ENCODE measurements at regions not wholly inside any gene's neighbourhood (a gene's known extent, or its start where the extent isn't known, plus 50 kb on each side); places are given as distances from the start of the nearest gene placed in this dataset.

GRCh38 chr12:59500915-59501314 is 94.9 kb upstream of the SLC16A7 start:
- TF ChIP-seq TCF12 (IDR thresholded peaks at IDR 0.05; ENCODE audit: low read depth, low read length), result no peak
- no peak for TF ChIP-seq LARP7 (IDR thresholded peaks at IDR 0.05)
- TF ChIP-seq SKIL (IDR thresholded peaks at IDR 0.05; ENCODE audit: low read depth, poor library complexity, severe bottlenecking), result no peak
- TF ChIP-seq PAX8 (IDR thresholded peaks at IDR 0.05), result no peak
- TF ChIP-seq RAD51 (IDR thresholded peaks at IDR 0.05), result no peak
- TF ChIP-seq RAD21 (IDR thresholded peaks at IDR 0.05; ENCODE audit: insufficient read depth, low read depth, low read length), result no peak
- TF ChIP-seq EP300 (IDR thresholded peaks at IDR 0.05; ENCODE audit: borderline replicate concordance in 1 of 2, control insufficient read depth in 1 of 2, low read depth in 2 of 2, low read length in 2 of 2), result no peak
- no peak for TF ChIP-seq ZNF217 (IDR thresholded peaks at IDR 0.05)
- no peak for TF ChIP-seq RUNX3 (IDR thresholded peaks at IDR 0.05; ENCODE audit: low read length)
- no peak for TF ChIP-seq E4F1 (IDR thresholded peaks at IDR 0.05; ENCODE audit: borderline replicate concordance, partially characterized antibody)
- TF ChIP-seq ZZZ3 (IDR thresholded peaks at IDR 0.05; ENCODE audit: control insufficient read depth, insufficient read length, low read depth), result no peak
- TF ChIP-seq SIX5 (IDR thresholded peaks at IDR 0.05; ENCODE audit: low read depth, low read length, severe bottlenecking), result no peak
- no peak for TF ChIP-seq CBFB (IDR thresholded peaks at IDR 0.05; ENCODE audit: low read depth)
- RAD21 ChIA-PET (ENCODE audit: unreplicated experiment), result no interaction called here

More at GRCh38 chr12:59500915-59501314, 94.9 kb upstream of the SLC16A7 start:
- ATAC-seq, result no peak
- POLR2A ChIA-PET, result no interaction called here
- Histone ChIP-seq H3K4me1 (ENCODE audit: control insufficient read depth, insufficient read depth, low read length) (no peaks in the 10 kb centered on the region), H3K79me2 (ENCODE audit: control insufficient read depth, insufficient read depth, low read length) (no peaks in the 10 kb centered on the region), H2AFZ (ENCODE audit: control insufficient read depth, low read depth, low read length) (no peak overlapping the region), H3K9ac (ENCODE audit: control insufficient read depth, insufficient read depth, low read length) (no peak overlapping the region), H3K4me2 (ENCODE audit: control insufficient read depth, insufficient read depth) (no peak overlapping the region), H3K27me3 (replicated peaks in 1 of 2; ENCODE audit: control insufficient read depth in 2 of 2, insufficient read depth in 2 of 2, low read length in 1 of 2) (no peaks in the 10 kb centered on the region), H3K9me3 (replicated peaks; ENCODE audit: control insufficient read depth, insufficient read depth, low read length) (no peaks in the 10 kb centered on the region), H3K27ac (ENCODE audit: control insufficient read depth, insufficient read depth) (no peak overlapping the region), H3K36me3 (ENCODE audit: control insufficient read depth in 2 of 2, insufficient read depth in 2 of 2, low read length in 1 of 2) (no peaks in the 10 kb centered on the region), H3K4me3 (no peak overlapping the region), H4K20me1 (ENCODE audit: control insufficient read depth, insufficient read depth) (no peaks in the 10 kb centered on the region)
- in situ Hi-C loops (cut with MboI) (no loop called here), intact Hi-C loops (cut with micrococcal nuclease; ENCODE audit: unreplicated experiment) (no loop called here)
- no peak for DNase-seq (ENCODE audit: low read depth, low spot score)
- WGBS (ENCODE audit: insufficient coverage, insufficient replicate concordance, low lambda C conversion rate, missing lambda C conversion rate), result 0% methylated on average over 1 of the region's 1 CpG
- CTCF ChIA-PET, result no interaction called here
- no TSS peak for BruUV-seq (replicated peaks)
- FAIRE-seq, result no peak
- SMC1A ChIA-PET (ENCODE audit: uncharacterized antibody, unreplicated experiment), result interaction anchor here (1.0 kb wide), 1 partner anchor 9 kb away, joined by 3 read pairs; no protein-coding TSS in a partner anchor

Data from GM12878 (cell line).